Endothelial cell of umbilical vein (primary cell): ENCODE measurements at regions not wholly inside any gene's neighbourhood (a gene's known extent, or its start where the extent isn't known, plus 50 kb on each side); places are given as distances from the start of the nearest gene placed in this dataset.

Experiments used
- BruUV-seq: library from RNA; stranded (reverse); fragments of 400-500 nt; replicated peaks from 2 replicates; lab custom pipeline; 2021; lab: Mats Ljungman, UMichigan
- CTCF ChIA-PET: fragments of 300-600, 350-600 bp; sonication (Branson Sonifier 250); formaldehyde crosslinking; loops from one replicate; lab custom pipeline; 2021; ENCODE audit warnings: antibody characterized with exemption, inconsistent platforms; lab: Charles Lee
- POLR2A ChIA-PET: fragments of 300-600, 350-600 bp; sonication (Branson Sonifier 250); formaldehyde crosslinking; loops from one replicate; lab custom pipeline; 2021; ENCODE audit warnings: antibody characterized with exemption, inconsistent platforms; lab: Charles Lee
- DNase-seq: peaks from one replicate; pipeline ENCODE4 v3.0.0-alpha.2; 2011; ENCODE audit warnings: low read depth, low spot score
- FAIRE-seq: peaks from 2 replicates; lab custom pipeline; 2011; peaks lifted over from hg19 to GRCh38; lab: Jason Lieb, UNC
- H2AFZ ChIP-seq: 2 replicates; pipeline ENCODE4 v1.6.0; 2012; ENCODE audit warnings: low read depth, low read length, control low read depth, inconsistent platforms
- H3K27ac ChIP-seq: 2 replicates; pipeline ENCODE4 v1.5.1; 2011; ENCODE audit warnings: low read depth, mild to moderate bottlenecking, control low read depth, low read length, moderate library complexity; ENCODE audit not compliant: insufficient read depth
- H3K27me3 ChIP-seq, 2 experiments: 2 replicates each; pipeline versions ENCODE4 v1.6.0 to v1.6.1; 2011; ENCODE audit warnings: low read length in 2 of 2, mixed read lengths in 1 of 2; ENCODE audit not compliant: control insufficient read depth in 2 of 2, insufficient read depth in 2 of 2
- H3K36me3 ChIP-seq, 2 experiments: 2 replicates in 1 of 2; 3 replicates in 1 of 2; pipeline ENCODE4 v1.5.1; 2011; ENCODE audit warnings: low read length in 2 of 2, mild to moderate bottlenecking in 1 of 2, moderate library complexity in 1 of 2; ENCODE audit not compliant: control insufficient read depth in 2 of 2, insufficient read depth in 2 of 2; ENCODE audit errors: extremely low read depth in 1 of 2
- H3K4me1 ChIP-seq: 3 replicates; pipeline ENCODE4 v1.5.1; 2011; ENCODE audit warnings: mild to moderate bottlenecking, low read length; ENCODE audit not compliant: control insufficient read depth, insufficient read depth; ENCODE audit errors: extremely low read depth
- H3K4me2 ChIP-seq: 2 replicates; pipeline ENCODE4 v1.6.1; 2011; ENCODE audit warnings: low read length, control low read depth, mixed read lengths; ENCODE audit not compliant: insufficient read depth
- H3K4me3 ChIP-seq, 3 experiments: fragments of 200-600 bp in 1 of 3; sonication (generic), shearing (Covaris generic) in 1 of 3; replicated peaks in 1 of 3; 2 replicates each; pipeline ENCODE4 v1.5.1; 2011 to 2016; ENCODE audit warnings: control low read depth in 3 of 3, low read length in 3 of 3, mild to moderate bottlenecking in 2 of 3, inconsistent platforms in 1 of 3, low read depth in 1 of 3, moderate library complexity in 1 of 3; ENCODE audit not compliant: insufficient read depth in 1 of 3
- H3K79me2 ChIP-seq: 2 replicates; pipeline ENCODE4 v1.6.0; 2012; ENCODE audit warnings: low read length, inconsistent platforms; ENCODE audit not compliant: control insufficient read depth, insufficient read depth
- H3K9ac ChIP-seq: replicated peaks from 2 replicates; pipeline ENCODE3; 2011; ENCODE audit warnings: low read length, control low read depth; ENCODE audit not compliant: insufficient read depth; ENCODE audit errors: extremely low read depth
- H3K9me1 ChIP-seq: replicated peaks from 3 replicates; pipeline ENCODE4 v1.6.0; 2011; ENCODE audit warnings: mild to moderate bottlenecking, low read length; ENCODE audit not compliant: control insufficient read depth, insufficient read depth; ENCODE audit errors: extremely low read depth
- H3K9me3 ChIP-seq: replicated peaks from 2 replicates; pipeline ENCODE4 v1.5.1; 2012; ENCODE audit warnings: low read length, inconsistent platforms; ENCODE audit not compliant: control insufficient read depth, insufficient read depth
- H4K20me1 ChIP-seq: replicated peaks from 2 replicates; pipeline ENCODE3; 2011; ENCODE audit warnings: mild to moderate bottlenecking, low read length; ENCODE audit not compliant: control insufficient read depth, insufficient read depth; ENCODE audit errors: extremely low read depth
- CTCF ChIP-seq, 2 donors: IDR thresholded peaks; 1 replicate in 1 of 2; 2 replicates in 1 of 2; pipeline ENCODE4 v1.5.1; 2011; ENCODE audit warnings: low read length in 2 of 2, mild to moderate bottlenecking in 2 of 2, moderate library complexity in 2 of 2, control low read depth in 1 of 2, inconsistent platforms in 1 of 2, low read depth in 1 of 2; ENCODE audit not compliant: insufficient read depth in 1 of 2; ENCODE audit errors: extremely low read depth in 1 of 2
- EZH2 ChIP-seq: IDR thresholded peaks from 2 replicates; pipeline ENCODE4 v1.6.1; 2012; ENCODE audit warnings: borderline replicate concordance, low read depth, mild to moderate bottlenecking, moderate library complexity, low read length, inconsistent platforms; ENCODE audit not compliant: severe bottlenecking
- FOS ChIP-seq: IDR thresholded peaks from 2 replicates; pipeline ENCODE4 v1.6.1; 2011; ENCODE audit warnings: mild to moderate bottlenecking, low read length, moderate library complexity, borderline replicate concordance; ENCODE audit not compliant: insufficient read depth
- GATA2 ChIP-seq: IDR thresholded peaks from 2 replicates; pipeline ENCODE4 v1.7.0; 2011; ENCODE audit warnings: low read depth, mild to moderate bottlenecking, moderate library complexity, mixed read lengths, low read length; ENCODE audit not compliant: insufficient read length, insufficient read depth
- JUN ChIP-seq: IDR thresholded peaks from 2 replicates; pipeline ENCODE4 v1.6.1; 2011; ENCODE audit warnings: borderline replicate concordance, low read depth; ENCODE audit not compliant: insufficient read length, insufficient read depth
- MYC ChIP-seq: IDR thresholded peaks from one replicate; pipeline ENCODE4 v1.6.1; 2011; ENCODE audit warnings: mild to moderate bottlenecking, low read depth, low read length
- POLR2A ChIP-seq: IDR thresholded peaks from 2 replicates; pipeline ENCODE4 v1.6.1; 2012; ENCODE audit warnings: low read depth, mild to moderate bottlenecking, control low read depth, low read length
- POLR2AphosphoS5 ChIP-seq: IDR thresholded peaks from 2 replicates; pipeline ENCODE4 v1.6.1; 2012; ENCODE audit warnings: low read depth, mild to moderate bottlenecking, control low read depth, low read length, moderate library complexity; ENCODE audit not compliant: insufficient read depth
- dilution Hi-C: fragments of 300-500 bp; cut with MboI; formaldehyde crosslinking; loops from one replicate; pipeline ENCODE4 v1.15.0; 2019; ENCODE audit warnings: low sequenced_read_pairs; ENCODE audit not compliant: extremely low pct_ligation_motif_present
- intact Hi-C: fragments of 100-400 bp; cut with micrococcal nuclease; formaldehyde crosslinking; loops from one replicate; pipeline ENCODE4 v1.10.0; 2022
- TF ChIP-seq, protein P1 (sequence below): IDR thresholded peaks from 2 replicates; pipeline ENCODE4 v1.6.1; 2011; ENCODE audit not compliant: insufficient read depth, insufficient read length

- no peaks in the 10 kb centered on the region for H3K27me3 ChIP-seq
- BruUV-seq = no TSS peak
- H3K9me1 ChIP-seq = no peaks in the 10 kb centered on the region
- H3K4me1 ChIP-seq = no peaks in the 10 kb centered on the region
- H3K9me3 ChIP-seq = no peaks in the 10 kb centered on the region
- H4K20me1 ChIP-seq = no peaks in the 10 kb centered on the region
- TF ChIP-seq POLR2AphosphoS5 (no peak), POLR2A (no peak), EZH2 (no peak), MYC (no peak), JUN (no peak), GATA2 (no peak), FOS (no peak), CTCF (IDR thresholded peaks at IDR 0.05; ENCODE audit: extremely low read depth in 1 of 2, insufficient read depth in 1 of 2, low read depth in 1 of 2, low read length in 2 of 2) (no peak)
- TF ChIP-seq, protein P1, sequence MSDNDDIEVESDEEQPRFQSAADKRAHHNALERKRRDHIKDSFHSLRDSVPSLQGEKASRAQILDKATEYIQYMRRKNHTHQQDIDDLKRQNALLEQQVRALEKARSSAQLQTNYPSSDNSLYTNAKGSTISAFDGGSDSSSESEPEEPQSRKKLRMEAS = no peak
- no peaks in the 10 kb centered on the region for H3K79me2 ChIP-seq
- intact Hi-C loops = no loop called here
- POLR2A ChIA-PET = no interaction called here
- CTCF ChIA-PET = no interaction called here
- no peak overlapping the region for H2AFZ ChIP-seq
- H3K9ac ChIP-seq = no peak overlapping the region
- DNase-seq = no peak
- dilution Hi-C loops = no loop called here
- no peak overlapping the region for H3K4me2 ChIP-seq
- H3K27ac ChIP-seq = no peak overlapping the region
- no peak for FAIRE-seq
- H3K4me3 ChIP-seq = no peak overlapping the region
- H3K36me3 ChIP-seq = no peaks in the 10 kb centered on the region
Observed at GRCh38 chr3:107035176-107035575, 342.1 kb upstream of the CCDC54 start.
